Mucosa of descending colon (tissue), 3 donors: ENCODE measurements at regions not wholly inside any gene's neighbourhood (a gene's known extent, or its start where the extent isn't known, plus 50 kb on each side); places are given as distances from the start of the nearest gene placed in this dataset.

ENCODE experiments used
- ATAC-seq: fragments of 200-7000 bp; cut with Tn5 transposase; one replicate; pipeline ENCODE4 v1.9.1; 2020; ENCODE audit warnings: mild to moderate bottlenecking, moderate library complexity
- DNase-seq, 3 donors: peaks; one replicate each; pipeline ENCODE4 v3.0.0-alpha.2; 2020
- H3K36me3 ChIP-seq: fragments of 200-600 bp; one replicate; pipeline ENCODE4 v1.8.0; 2021; ENCODE audit warnings: low read depth, mild to moderate bottlenecking
- H3K4me1 ChIP-seq: fragments of 200-600 bp; one replicate; pipeline ENCODE4 v1.8.0; 2021; ENCODE audit warnings: low read depth, mild to moderate bottlenecking
- H3K4me3 ChIP-seq: fragments of 200-600 bp; one replicate; pipeline ENCODE4 v1.8.0; 2021; ENCODE audit warnings: mild to moderate bottlenecking
- H3K9me3 ChIP-seq: fragments of 200-600 bp; one replicate; pipeline ENCODE4 v1.8.0; 2021; ENCODE audit warnings: mild to moderate bottlenecking
- intact Hi-C, 2 donors: fragments of 100-400 bp; cut with DNase I in 1 of 2; cut with micrococcal nuclease in 1 of 2; formaldehyde crosslinking; loops; one replicate each; pipeline versions ENCODE4 v1.11.0 to v1.11.1; 2022; cut with DNase I, micrococcal nuclease
- TF ChIP-seq, protein P1 (sequence below): fragments of 200-600 bp; IDR thresholded peaks from one replicate; pipeline ENCODE4 v1.8.0; 2022; ENCODE audit warnings: antibody characterized with exemption, mild to moderate bottlenecking
- donor health status: DM: no; HTN: no; CAD: no; lungs with moderate emphysema.
- donor health status: DM: no; HTN: no; CAD: no.
- donor health status: DM: no; HTN: yes; CAD: no.

DNA sequence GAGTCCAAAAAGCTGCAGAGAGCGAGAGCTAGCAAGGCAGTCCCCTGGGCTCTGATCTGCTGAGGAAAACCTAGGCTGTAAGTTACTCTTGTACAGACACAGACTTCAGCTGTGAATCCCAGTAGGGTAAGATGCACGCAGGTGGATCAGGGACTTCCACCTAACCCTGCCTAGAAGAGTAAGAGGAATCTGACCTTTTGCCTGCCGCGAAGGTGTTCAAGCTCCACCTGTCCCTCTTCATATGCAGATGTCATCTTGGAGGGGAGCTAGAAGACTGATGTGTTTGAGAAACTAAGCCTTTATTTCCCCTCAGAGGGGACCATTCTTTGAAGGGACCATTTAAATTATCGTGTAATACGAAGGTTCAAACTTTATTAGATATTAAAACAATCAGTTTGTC is 108.6 kb upstream of the USP24 start:
- no peaks in the 10 kb centered on the region for H3K36me3 ChIP-seq
- H3K9me3 ChIP-seq = no peaks in the 10 kb centered on the region
- no peaks in the 10 kb centered on the region for H3K4me1 ChIP-seq
- ATAC-seq (no peak), DNase-seq (no peak)
- TF ChIP-seq, protein P1, sequence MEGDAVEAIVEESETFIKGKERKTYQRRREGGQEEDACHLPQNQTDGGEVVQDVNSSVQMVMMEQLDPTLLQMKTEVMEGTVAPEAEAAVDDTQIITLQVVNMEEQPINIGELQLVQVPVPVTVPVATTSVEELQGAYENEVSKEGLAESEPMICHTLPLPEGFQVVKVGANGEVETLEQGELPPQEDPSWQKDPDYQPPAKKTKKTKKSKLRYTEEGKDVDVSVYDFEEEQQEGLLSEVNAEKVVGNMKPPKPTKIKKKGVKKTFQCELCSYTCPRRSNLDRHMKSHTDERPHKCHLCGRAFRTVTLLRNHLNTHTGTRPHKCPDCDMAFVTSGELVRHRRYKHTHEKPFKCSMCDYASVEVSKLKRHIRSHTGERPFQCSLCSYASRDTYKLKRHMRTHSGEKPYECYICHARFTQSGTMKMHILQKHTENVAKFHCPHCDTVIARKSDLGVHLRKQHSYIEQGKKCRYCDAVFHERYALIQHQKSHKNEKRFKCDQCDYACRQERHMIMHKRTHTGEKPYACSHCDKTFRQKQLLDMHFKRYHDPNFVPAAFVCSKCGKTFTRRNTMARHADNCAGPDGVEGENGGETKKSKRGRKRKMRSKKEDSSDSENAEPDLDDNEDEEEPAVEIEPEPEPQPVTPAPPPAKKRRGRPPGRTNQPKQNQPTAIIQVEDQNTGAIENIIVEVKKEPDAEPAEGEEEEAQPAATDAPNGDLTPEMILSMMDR = no peak
- H3K4me3 ChIP-seq = no peak overlapping the region
- intact Hi-C loops = no loop called here

DNA sequence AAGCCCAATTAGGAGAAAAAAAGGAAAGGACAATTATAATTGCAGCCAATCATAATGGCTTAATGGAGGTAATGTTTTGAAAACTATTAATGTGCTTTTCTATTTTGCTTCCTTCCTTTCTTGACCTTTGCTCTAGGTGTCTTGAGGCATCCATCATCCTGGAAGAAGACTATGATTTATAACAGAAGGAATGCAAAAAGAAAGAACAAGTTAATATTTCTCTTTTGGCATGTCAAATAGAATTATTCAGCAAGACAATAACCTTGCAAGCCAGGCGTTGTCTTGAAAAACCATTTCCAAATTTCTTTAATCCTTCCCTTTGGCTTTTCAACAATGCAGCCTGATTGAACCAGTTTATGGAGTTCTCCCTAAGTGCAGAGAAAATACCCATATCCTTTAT is 107.7 kb upstream of the USP24 start:
- intact Hi-C loops = no loop called here
- no peak overlapping the region for H3K4me3 ChIP-seq
- ATAC-seq (no peak), DNase-seq (no peak)
- no peaks in the 10 kb centered on the region for H3K4me1 ChIP-seq
- TF ChIP-seq, protein P1 = no peak
- no peaks in the 10 kb centered on the region for H3K36me3 ChIP-seq
- no peaks in the 10 kb centered on the region for H3K9me3 ChIP-seq

DNA sequence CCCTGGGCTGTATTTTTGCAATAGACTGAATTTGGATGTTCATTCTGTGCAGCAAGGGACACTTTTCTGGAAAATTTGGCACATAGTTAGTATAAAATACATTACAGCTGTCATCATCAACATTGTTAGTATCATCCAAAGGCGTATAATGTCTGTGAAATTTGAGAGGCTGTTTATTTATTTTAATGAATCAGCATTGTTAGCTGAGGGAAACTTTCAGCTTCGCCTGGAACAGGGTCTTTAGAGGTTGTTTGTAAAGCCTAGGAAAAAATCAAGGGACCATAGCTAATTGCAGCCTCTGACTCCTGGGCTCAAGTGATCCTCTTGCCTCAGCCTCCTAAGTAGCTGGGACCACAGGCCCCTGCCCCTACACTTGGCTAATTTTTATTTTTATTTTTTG is 106.8 kb upstream of the USP24 start:
- ATAC-seq (no peak), DNase-seq (no peak)
- H3K4me3 ChIP-seq = no peak overlapping the region
- no peaks in the 10 kb centered on the region for H3K36me3 ChIP-seq
- intact Hi-C loops = no loop called here
- H3K4me1 ChIP-seq = no peaks in the 10 kb centered on the region
- no peaks in the 10 kb centered on the region for H3K9me3 ChIP-seq
- TF ChIP-seq, protein P1 = no peak

DNA sequence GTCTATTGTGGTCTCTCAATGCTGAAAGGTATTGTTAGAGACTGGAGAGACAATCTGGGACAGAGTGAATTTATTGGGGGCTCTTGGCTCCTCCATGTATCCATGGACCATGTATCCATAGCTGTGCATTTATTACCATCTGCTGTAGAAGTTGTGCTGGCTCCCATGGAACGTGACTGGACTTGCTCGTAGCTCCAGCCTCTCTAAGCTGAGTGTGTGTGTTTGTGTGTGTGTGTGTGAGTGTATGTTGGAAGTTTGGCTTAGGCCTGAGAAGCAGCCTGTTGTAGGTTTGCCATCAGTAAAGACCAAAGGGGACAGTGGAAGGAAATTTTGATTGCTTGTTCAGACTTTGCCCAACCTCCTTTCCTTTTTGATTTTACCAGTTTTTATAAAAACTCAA is 105.7 kb upstream of the USP24 start:
- Histone ChIP-seq H3K9me3 (no peaks in the 10 kb centered on the region), H3K4me3 (no peak overlapping the region), H3K4me1 (no peaks in the 10 kb centered on the region), H3K36me3 (no peaks in the 10 kb centered on the region)
- DNase-seq = no peak
- ATAC-seq = no peak
- TF ChIP-seq, protein P1 = no peak
- intact Hi-C loops = no loop called here

DNA sequence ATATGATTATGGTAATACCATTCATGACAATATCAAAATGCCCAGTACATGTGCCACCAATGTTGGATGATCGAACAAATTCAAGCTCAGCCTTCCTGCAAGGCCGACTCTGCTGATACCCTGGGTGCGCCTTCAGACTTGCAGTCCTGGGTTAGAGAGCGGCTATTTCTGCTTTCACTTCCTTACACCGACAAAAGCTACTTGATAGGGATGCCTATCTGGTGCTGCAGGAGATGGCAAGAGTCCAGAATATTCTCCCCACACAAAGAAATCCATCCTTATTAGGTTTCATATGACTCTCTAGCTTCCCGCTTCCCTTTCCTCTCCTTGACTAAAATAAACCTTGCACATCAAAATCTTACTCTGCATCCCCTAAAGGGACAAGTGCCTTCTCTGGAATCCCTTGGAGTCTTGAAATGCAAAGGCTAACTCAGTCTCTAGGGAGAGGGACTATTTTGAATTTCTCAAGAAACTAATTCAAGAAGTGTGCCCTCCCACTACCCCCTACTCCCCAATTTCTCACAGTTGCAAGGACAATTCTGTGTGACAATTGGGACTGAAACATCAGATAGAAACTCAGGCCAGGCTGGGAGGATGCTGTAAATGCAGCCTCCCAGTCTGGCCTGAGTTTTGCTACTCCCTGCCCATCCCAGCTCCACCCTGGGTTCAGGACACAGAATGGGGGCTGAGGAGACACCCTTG is 103.1 kb upstream of the USP24 start:
- ATAC-seq (no peak), DNase-seq (no peak)
- Histone ChIP-seq H3K4me1 (no peaks in the 10 kb centered on the region), H3K9me3 (no peaks in the 10 kb centered on the region), H3K36me3 (no peaks in the 10 kb centered on the region), H3K4me3 (no peak overlapping the region)
- intact Hi-C loops = no loop called here
- TF ChIP-seq, protein P1 = no peak

DNA sequence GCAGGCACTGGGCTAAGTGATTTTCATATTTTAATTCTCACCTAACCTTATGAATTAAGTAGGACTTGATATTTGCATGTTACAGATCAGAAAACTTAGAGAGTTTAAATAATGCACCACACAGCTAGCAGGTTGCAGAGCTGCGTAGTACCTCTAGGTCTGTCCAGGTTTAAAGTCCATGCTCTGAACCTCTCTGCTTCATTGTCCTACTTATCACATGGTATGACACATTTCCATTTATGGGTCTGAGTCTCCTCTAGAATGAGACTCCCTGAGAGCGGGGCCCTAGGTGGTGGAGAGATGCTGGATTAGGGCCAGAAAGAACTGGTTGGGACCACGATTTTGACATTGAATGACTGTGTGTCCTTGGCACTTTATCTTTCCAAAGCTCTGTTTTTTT is 102.5 kb upstream of the USP24 start:
- TF ChIP-seq, protein P1 = no peak
- no peak for DNase-seq
- no peaks in the 10 kb centered on the region for H3K9me3 ChIP-seq
- H3K4me3 ChIP-seq = no peak overlapping the region
- no peak for ATAC-seq
- H3K4me1 ChIP-seq = no peaks in the 10 kb centered on the region
- no peaks in the 10 kb centered on the region for H3K36me3 ChIP-seq
- intact Hi-C loops = no loop called here
